ENCODE measurements at regions not wholly inside any gene's neighbourhood (a gene's known extent, or its start where the extent isn't known, plus 50 kb on each side); places are given as distances from the start of the nearest gene placed in this dataset.
"Not testable (repeated sequence)": the region's sequence is repeated elsewhere in the genome, so short reads cannot be mapped to it uniquely, and the experiment has no call there.

- Histone ChIP-seq H3K4me1 (ENCODE audit: control insufficient read depth, low read length) (no peaks in the 10 kb centered on the region), H3K79me2 (ENCODE audit: control insufficient read depth, low read length) (no peaks in the 10 kb centered on the region), H4K20me1 (ENCODE audit: control insufficient read depth, insufficient read depth, low read depth, low read length) (no peaks in the 10 kb centered on the region), H3F3A (ENCODE audit: control insufficient read depth, insufficient read depth) (no peaks in the 10 kb centered on the region), H3K27me3 (ENCODE audit: control insufficient read depth, low read length) (no peaks in the 10 kb centered on the region), H3K4me3 (ENCODE audit: low read length) (no peak overlapping the region), H3K27ac (ENCODE audit: low read depth, low read length) (no peak overlapping the region), H3K36me3 (ENCODE audit: control insufficient read depth, low read length) (no peaks in the 10 kb centered on the region), H3K9me2 (replicated peaks; ENCODE audit: control insufficient read depth, low read length) (no peaks in the 10 kb centered on the region), H3K9me3 (ENCODE audit: control insufficient read depth, insufficient read depth, low read length) (no peaks in the 10 kb centered on the region), H3K4me2 (ENCODE audit: low read length) (no peak overlapping the region)
- TF ChIP-seq CTCF (IDR thresholded peaks at IDR 0.05; ENCODE audit: low read depth, low read length, poor library complexity, severe bottlenecking): no peak
Observed at GRCh38 chr22:48717883-48718817, 1109.5 kb downstream of the BRD1 start.

GRCh38 chr22:48717076-48717810, 1110.4 kb downstream of the BRD1 start:
- no peak overlapping the region for H3K4me3 ChIP-seq (ENCODE audit: low read length)
- H3K79me2 ChIP-seq (ENCODE audit: control insufficient read depth, low read length): no peaks in the 10 kb centered on the region

GRCh38 chr22:48716154-48716553, 1111.5 kb downstream of the BRD1 start:
- not testable (repeated sequence) for H3F3A ChIP-seq (ENCODE audit: control insufficient read depth, insufficient read depth); H3K9me2 ChIP-seq (replicated peaks; ENCODE audit: control insufficient read depth, low read length); H3K4me1 ChIP-seq (ENCODE audit: control insufficient read depth, low read length); H3K27ac ChIP-seq (ENCODE audit: low read depth, low read length); H4K20me1 ChIP-seq (ENCODE audit: control insufficient read depth, insufficient read depth, low read depth, low read length); H3K4me3 ChIP-seq (ENCODE audit: low read length); H3K36me3 ChIP-seq (ENCODE audit: control insufficient read depth, low read length); H3K79me2 ChIP-seq (ENCODE audit: control insufficient read depth, low read length); H3K4me2 ChIP-seq (ENCODE audit: low read length); H3K27me3 ChIP-seq (ENCODE audit: control insufficient read depth, low read length); H3K9me3 ChIP-seq (ENCODE audit: control insufficient read depth, insufficient read depth, low read length)

More at GRCh38 chr22:48717076-48717810, 1110.4 kb downstream of the BRD1 start:
- Histone ChIP-seq H4K20me1 (ENCODE audit: control insufficient read depth, insufficient read depth, low read depth, low read length) (no peaks in the 10 kb centered on the region), H3K27me3 (ENCODE audit: control insufficient read depth, low read length) (no peaks in the 10 kb centered on the region), H3K36me3 (ENCODE audit: control insufficient read depth, low read length) (no peaks in the 10 kb centered on the region), H3F3A (ENCODE audit: control insufficient read depth, insufficient read depth) (no peaks in the 10 kb centered on the region), H3K4me2 (ENCODE audit: low read length) (no peak overlapping the region), H3K9me3 (ENCODE audit: control insufficient read depth, insufficient read depth, low read length) (no peaks in the 10 kb centered on the region), H3K9me2 (replicated peaks; ENCODE audit: control insufficient read depth, low read length) (no peaks in the 10 kb centered on the region), H3K27ac (ENCODE audit: low read depth, low read length) (no peak overlapping the region), H3K4me1 (ENCODE audit: control insufficient read depth, low read length) (no peaks in the 10 kb centered on the region)
- TF ChIP-seq EZH2phosphoT487 (IDR thresholded peaks at IDR 0.05; ENCODE audit: borderline replicate concordance, low read length) (no peak), CTCF (IDR thresholded peaks at IDR 0.05; ENCODE audit: low read depth, low read length, poor library complexity, severe bottlenecking) (no peak)

- H3K27me3 ChIP-seq (ENCODE audit: control insufficient read depth, low read length): no peaks in the 10 kb centered on the region
- H3K27ac ChIP-seq (ENCODE audit: low read depth, low read length): no peak overlapping the region
- H3K4me1 ChIP-seq (ENCODE audit: control insufficient read depth, low read length): no peaks in the 10 kb centered on the region
- no peaks in the 10 kb centered on the region for H3K36me3 ChIP-seq (ENCODE audit: control insufficient read depth, low read length)
- no peak overlapping the region for H3K4me3 ChIP-seq (ENCODE audit: low read length)
- no peak for TF ChIP-seq EZH2phosphoT487 (IDR thresholded peaks at IDR 0.05; ENCODE audit: borderline replicate concordance, low read length)
- no peak for TF ChIP-seq CTCF (IDR thresholded peaks at IDR 0.05; ENCODE audit: low read depth, low read length, poor library complexity, severe bottlenecking)
- no peaks in the 10 kb centered on the region for H4K20me1 ChIP-seq (ENCODE audit: control insufficient read depth, insufficient read depth, low read depth, low read length)
- H3K4me2 ChIP-seq (ENCODE audit: low read length): no peak overlapping the region
- H3K79me2 ChIP-seq (ENCODE audit: control insufficient read depth, low read length): no peaks in the 10 kb centered on the region
- no peaks in the 10 kb centered on the region for H3K9me3 ChIP-seq (ENCODE audit: control insufficient read depth, insufficient read depth, low read length)
- H3F3A ChIP-seq (ENCODE audit: control insufficient read depth, insufficient read depth): no peaks in the 10 kb centered on the region
- no peaks in the 10 kb centered on the region for H3K9me2 ChIP-seq (replicated peaks; ENCODE audit: control insufficient read depth, low read length)
Observed at GRCh38 chr22:48715511-48715910, 1112.2 kb downstream of the BRD1 start.
